ENCODE measurements at regions not wholly inside any gene's neighbourhood (a gene's known extent, or its start where the extent isn't known, plus 50 kb on each side); places are given as distances from the start of the nearest gene placed in this dataset.

- TF ChIP-seq CTCF (conservative IDR thresholded peaks at IDR 0.05; ENCODE audit: low read depth, low read length) (no peak), EZH2phosphoT487 (IDR thresholded peaks at IDR 0.05; ENCODE audit: borderline replicate concordance, low read length) (no peak)
Observed at GRCh38 chr6:167497428-167498056, 172.7 kb downstream of the TTLL2 start.
